ENCODE measurements at regions not wholly inside any gene's neighbourhood (a gene's known extent, or its start where the extent isn't known, plus 50 kb on each side); places are given as distances from the start of the nearest gene placed in this dataset.
A peak's percentile ranks its signal among the peaks of the same experiment; 100 is the strongest.

GRCh38 chr11:115590254-115590653, 86.0 kb upstream of the CADM1 start:
- intact Hi-C loops (cut with DNase I, micrococcal nuclease) = no loop called here
- Histone ChIP-seq H3K4me3 (no peak overlapping the region), H3K9me3 (no peaks in the 10 kb centered on the region), H3K36me3 (ENCODE audit: low read depth) (no peaks in the 10 kb centered on the region), H3K4me1 (ENCODE audit: low read depth) (no peaks in the 10 kb centered on the region)
- TF ChIP-seq CTCF (IDR thresholded peaks at IDR 0.05) = no peak
- ATAC-seq (no peak), DNase-seq (no peak)

- no peaks in the 10 kb centered on the region for H3K36me3 ChIP-seq (ENCODE audit: low read depth)
- DNase-seq (no peak), ATAC-seq (no peak)
- no peaks in the 10 kb centered on the region for H3K4me1 ChIP-seq (ENCODE audit: low read depth)
- TF ChIP-seq CTCF (IDR thresholded peaks at IDR 0.05) = no peak
- no peak overlapping the region for H3K4me3 ChIP-seq
- no peaks in the 10 kb centered on the region for H3K9me3 ChIP-seq
- intact Hi-C loops (cut with DNase I, micrococcal nuclease) = no loop called here
Measured at GRCh38 chr11:115587718-115588342, 83.6 kb upstream of the CADM1 start.

GRCh38 chr11:115585361-115586024, 81.3 kb upstream of the CADM1 start:
- Histone ChIP-seq H3K4me1 (ENCODE audit: low read depth) (peaks cover 11% of the 10 kb centered on the region), H3K9me3 (no peaks in the 10 kb centered on the region), H3K4me3 (no peak overlapping the region), H3K36me3 (ENCODE audit: low read depth) (no peaks in the 10 kb centered on the region)
- intact Hi-C loops (cut with DNase I, micrococcal nuclease) = no loop called here
- no peak for TF ChIP-seq CTCF (IDR thresholded peaks at IDR 0.05)
- DNase-seq (no peak), ATAC-seq (no peak)

- ATAC-seq = peak; percentile 92
- Histone ChIP-seq H3K4me3 (no peak overlapping the region), H3K4me1 (ENCODE audit: low read depth) (peaks cover 11% of the 10 kb centered on the region), H3K36me3 (ENCODE audit: low read depth) (no peaks in the 10 kb centered on the region), H3K9me3 (no peaks in the 10 kb centered on the region)
- no peak for TF ChIP-seq CTCF (IDR thresholded peaks at IDR 0.05)
- intact Hi-C loops (cut with DNase I, micrococcal nuclease) = no loop called here
- DNase-seq = peak in 2 of 3 donors; percentile 31 to 38
Measured at GRCh38 chr11:115581871-115582639, 77.8 kb upstream of the CADM1 start.

GRCh38 chr11:115580927-115581680, 76.9 kb upstream of the CADM1 start:
- intact Hi-C loops (cut with DNase I, micrococcal nuclease) = no loop called here
- ATAC-seq (peak; percentile 54), DNase-seq (peak in 2 of 3 donors; percentile 31 to 52)
- Histone ChIP-seq H3K36me3 (ENCODE audit: low read depth) (no peaks in the 10 kb centered on the region), H3K4me1 (ENCODE audit: low read depth) (peaks cover 11% of the 10 kb centered on the region), H3K9me3 (no peaks in the 10 kb centered on the region), H3K4me3 (no peak overlapping the region)
- no peak for TF ChIP-seq CTCF (IDR thresholded peaks at IDR 0.05)
